ENCODE measurements at regions not wholly inside any gene's neighbourhood (a gene's known extent, or its start where the extent isn't known, plus 50 kb on each side); places are given as distances from the start of the nearest gene placed in this dataset.

- no peak for TF ChIP-seq CTCF (IDR thresholded peaks at IDR 0.05; ENCODE audit: control extremely low read depth, extremely low read depth)
- Histone ChIP-seq H3K9me3 (ENCODE audit: control insufficient read depth in 4 of 4, insufficient read depth in 3 of 4, low read length in 3 of 4) (no peaks in the 10 kb centered on the region), H3K27me3 (ENCODE audit: control insufficient read depth in 3 of 3, insufficient read depth in 3 of 3, low read length in 2 of 3) (no peaks in the 10 kb centered on the region), H3K27ac (ENCODE audit: low read depth in 1 of 2, low read length in 1 of 2) (no peak overlapping the region), H3K4me1 (ENCODE audit: control insufficient read depth in 5 of 5, insufficient read depth in 5 of 5, low read length in 5 of 5) (peaks cover 0 to 2% (median 0%) of the 10 kb centered on the region in 5 donors), H3K4me3 (no peak overlapping the region), H3K36me3 (ENCODE audit: control insufficient read depth in 4 of 4, insufficient read depth in 4 of 4, low read length in 4 of 4) (no peaks in the 10 kb centered on the region), H3K9ac (ENCODE audit: insufficient read depth in 1 of 2, low read length in 2 of 2) (no peak overlapping the region)
- WGBS, 2 donors, result 91 to 98% methylated on average over 2 of the region's 2 CpGs
- DNase-seq, result no peak
- no peak for ATAC-seq (ENCODE audit: insufficient read depth, low FRiP score)
Observed at GRCh38 chr10:90421874-90422273, 436.0 kb downstream of the HTR7 start.

GRCh38 chr10:90424730-90425129, 433.1 kb downstream of the HTR7 start:
- Histone ChIP-seq H3K4me3 (no peak overlapping the region), H3K36me3 (ENCODE audit: control insufficient read depth in 4 of 4, insufficient read depth in 4 of 4, low read length in 4 of 4) (no peaks in the 10 kb centered on the region), H3K4me1 (ENCODE audit: control insufficient read depth in 5 of 5, insufficient read depth in 5 of 5, low read length in 5 of 5) (no peaks in the 10 kb centered on the region), H3K27me3 (ENCODE audit: control insufficient read depth in 3 of 3, insufficient read depth in 3 of 3, low read length in 2 of 3) (no peaks in the 10 kb centered on the region), H3K27ac (ENCODE audit: low read depth in 1 of 2, low read length in 1 of 2) (no peak overlapping the region), H3K9ac (ENCODE audit: insufficient read depth in 1 of 2, low read length in 2 of 2) (no peak overlapping the region), H3K9me3 (ENCODE audit: control insufficient read depth in 4 of 4, insufficient read depth in 3 of 4, low read length in 3 of 4) (no peaks in the 10 kb centered on the region)
- WGBS, 2 donors, result 85 to 89% methylated on average over 1 of the region's 1 CpG
- DNase-seq (no peak), ATAC-seq (ENCODE audit: insufficient read depth, low FRiP score) (no peak)
- no peak for TF ChIP-seq CTCF (IDR thresholded peaks at IDR 0.05; ENCODE audit: control extremely low read depth, extremely low read depth)

- no peaks in the 10 kb centered on the region for H3K4me1 ChIP-seq (ENCODE audit: control insufficient read depth in 5 of 5, insufficient read depth in 5 of 5, low read length in 5 of 5)
- TF ChIP-seq CTCF (IDR thresholded peaks at IDR 0.05; ENCODE audit: control extremely low read depth, extremely low read depth), result no peak
- no peaks in the 10 kb centered on the region for H3K27me3 ChIP-seq (ENCODE audit: control insufficient read depth in 3 of 3, insufficient read depth in 3 of 3, low read length in 2 of 3)
- ATAC-seq (ENCODE audit: insufficient read depth, low FRiP score) (no peak), DNase-seq (no peak)
- H3K36me3 ChIP-seq (ENCODE audit: control insufficient read depth in 4 of 4, insufficient read depth in 4 of 4, low read length in 4 of 4), result no peaks in the 10 kb centered on the region
- peaks cover 0 to 7% (median 0%) of the 10 kb centered on the region in 4 donors for H3K9me3 ChIP-seq (ENCODE audit: control insufficient read depth in 4 of 4, insufficient read depth in 3 of 4, low read length in 3 of 4)
- 31 to 56% methylated on average over 1 of the region's 1 CpG for WGBS, 2 donors
- H3K9ac ChIP-seq (ENCODE audit: insufficient read depth in 1 of 2, low read length in 2 of 2), result no peak overlapping the region
- no peak overlapping the region for H3K4me3 ChIP-seq
- no peak overlapping the region for H3K27ac ChIP-seq (ENCODE audit: low read depth in 1 of 2, low read length in 1 of 2)
Observed at GRCh38 chr10:90430186-90430585, 427.7 kb downstream of the HTR7 start.

- no peak overlapping the region for H3K27ac ChIP-seq (ENCODE audit: low read depth in 1 of 2, low read length in 1 of 2)
- H3K4me3 ChIP-seq, result no peak overlapping the region
- H3K4me1 ChIP-seq (ENCODE audit: control insufficient read depth in 5 of 5, insufficient read depth in 5 of 5, low read length in 5 of 5), result no peaks in the 10 kb centered on the region
- H3K36me3 ChIP-seq (ENCODE audit: control insufficient read depth in 4 of 4, insufficient read depth in 4 of 4, low read length in 4 of 4), result no peaks in the 10 kb centered on the region
- ATAC-seq (ENCODE audit: insufficient read depth, low FRiP score) (no peak), DNase-seq (no peak)
- no peak for TF ChIP-seq CTCF (IDR thresholded peaks at IDR 0.05; ENCODE audit: control extremely low read depth, extremely low read depth)
- peaks cover 0 to 7% (median 0%) of the 10 kb centered on the region in 4 donors for H3K9me3 ChIP-seq (ENCODE audit: control insufficient read depth in 4 of 4, insufficient read depth in 3 of 4, low read length in 3 of 4)
- no peak overlapping the region for H3K9ac ChIP-seq (ENCODE audit: insufficient read depth in 1 of 2, low read length in 2 of 2)
- H3K27me3 ChIP-seq (ENCODE audit: control insufficient read depth in 3 of 3, insufficient read depth in 3 of 3, low read length in 2 of 3), result no peaks in the 10 kb centered on the region
Observed at GRCh38 chr10:90432866-90433265, 425.0 kb downstream of the HTR7 start.
